Fibroblast of lung (primary cell): ENCODE measurements at regions not wholly inside any gene's neighbourhood (a gene's known extent, or its start where the extent isn't known, plus 50 kb on each side); places are given as distances from the start of the nearest gene placed in this dataset.

Experiments used
- EZH2 ChIP-seq: IDR thresholded peaks from 2 replicates; pipeline ENCODE4 v1.5.1; 2012; ENCODE audit warnings: low read length, control low read depth, mild to moderate bottlenecking; ENCODE audit errors: missing control alignments
- TF ChIP-seq, protein P1 (sequence below), 2 donors: IDR thresholded peaks in 1 of 2; conservative IDR thresholded peaks in 1 of 2; 1 replicate in 1 of 2; 2 replicates in 1 of 2; pipeline ENCODE4 v1.5.1; 2011 to 2012; ENCODE audit warnings: low read length in 2 of 2, control low read depth in 1 of 2, inconsistent platforms in 1 of 2, low read depth in 1 of 2, mild to moderate bottlenecking in 1 of 2

DNA sequence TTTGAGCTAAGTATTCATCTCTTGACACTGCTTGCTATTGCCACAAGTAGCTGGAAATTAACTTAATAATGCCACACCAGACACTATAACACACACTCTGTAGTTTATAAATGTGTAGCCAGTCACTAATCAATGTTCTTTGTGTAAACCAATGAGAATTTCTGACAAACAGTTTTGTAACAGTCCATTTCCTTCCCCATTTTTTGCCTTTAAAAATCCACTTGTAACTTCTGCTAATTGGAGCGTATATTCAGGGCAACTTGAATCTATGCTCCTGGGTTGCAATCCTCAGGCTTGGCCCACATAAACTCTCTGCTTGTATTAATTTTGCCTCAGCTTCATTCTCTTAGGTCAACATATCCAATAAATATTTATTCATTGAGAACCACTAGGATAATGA lies 125.0 kb upstream of the DHRS4 start:
- TF ChIP-seq, protein P1, sequence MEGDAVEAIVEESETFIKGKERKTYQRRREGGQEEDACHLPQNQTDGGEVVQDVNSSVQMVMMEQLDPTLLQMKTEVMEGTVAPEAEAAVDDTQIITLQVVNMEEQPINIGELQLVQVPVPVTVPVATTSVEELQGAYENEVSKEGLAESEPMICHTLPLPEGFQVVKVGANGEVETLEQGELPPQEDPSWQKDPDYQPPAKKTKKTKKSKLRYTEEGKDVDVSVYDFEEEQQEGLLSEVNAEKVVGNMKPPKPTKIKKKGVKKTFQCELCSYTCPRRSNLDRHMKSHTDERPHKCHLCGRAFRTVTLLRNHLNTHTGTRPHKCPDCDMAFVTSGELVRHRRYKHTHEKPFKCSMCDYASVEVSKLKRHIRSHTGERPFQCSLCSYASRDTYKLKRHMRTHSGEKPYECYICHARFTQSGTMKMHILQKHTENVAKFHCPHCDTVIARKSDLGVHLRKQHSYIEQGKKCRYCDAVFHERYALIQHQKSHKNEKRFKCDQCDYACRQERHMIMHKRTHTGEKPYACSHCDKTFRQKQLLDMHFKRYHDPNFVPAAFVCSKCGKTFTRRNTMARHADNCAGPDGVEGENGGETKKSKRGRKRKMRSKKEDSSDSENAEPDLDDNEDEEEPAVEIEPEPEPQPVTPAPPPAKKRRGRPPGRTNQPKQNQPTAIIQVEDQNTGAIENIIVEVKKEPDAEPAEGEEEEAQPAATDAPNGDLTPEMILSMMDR (conservative IDR thresholded peaks at IDR 0.05 in 1 of 2, IDR thresholded peaks at IDR 0.05 in 1 of 2; ENCODE audit: low read depth in 1 of 2, low read length in 2 of 2) = no peak
- no peak for TF ChIP-seq EZH2
